ENCODE measurements at regions not wholly inside any gene's neighbourhood (a gene's known extent, or its start where the extent isn't known, plus 50 kb on each side); places are given as distances from the start of the nearest gene placed in this dataset.

GRCh38 chr10:44237364-44238049 is 147.4 kb downstream of the CXCL12 start:
- TF ChIP-seq SIN3A (IDR thresholded peaks at IDR 0.05; ENCODE audit: borderline replicate concordance, insufficient read depth, low read length) (no peak), POLR2AphosphoS5 (IDR thresholded peaks at IDR 0.05; ENCODE audit: low read depth, low read length) (no peak), REST (IDR thresholded peaks at IDR 0.05; ENCODE audit: insufficient read depth in 1 of 2, low read depth in 2 of 2, low read length in 2 of 2) (no peak), TAF1 (IDR thresholded peaks at IDR 0.05; ENCODE audit: borderline replicate concordance, insufficient read depth, low read length) (no peak), FOXP2 (optimal IDR thresholded peaks at IDR 0.05; ENCODE audit: borderline replicate concordance, extremely low read depth, extremely low read length, insufficient read depth) (no peak)

- TF ChIP-seq POLR2AphosphoS5 (IDR thresholded peaks at IDR 0.05; ENCODE audit: low read depth, low read length): no peak
- no peak for TF ChIP-seq SIN3A (IDR thresholded peaks at IDR 0.05; ENCODE audit: borderline replicate concordance, insufficient read depth, low read length)
- TF ChIP-seq FOXP2 (optimal IDR thresholded peaks at IDR 0.05; ENCODE audit: borderline replicate concordance, extremely low read depth, extremely low read length, insufficient read depth): no peak
- TF ChIP-seq REST (IDR thresholded peaks at IDR 0.05; ENCODE audit: insufficient read depth in 1 of 2, low read depth in 2 of 2, low read length in 2 of 2): no peak
- no peak for TF ChIP-seq TAF1 (IDR thresholded peaks at IDR 0.05; ENCODE audit: borderline replicate concordance, insufficient read depth, low read length)
Observed at GRCh38 chr10:44235363-44235762, 149.5 kb downstream of the CXCL12 start.

GRCh38 chr10:44234483-44234875 is 150.4 kb downstream of the CXCL12 start:
- TF ChIP-seq REST (IDR thresholded peaks at IDR 0.05; ENCODE audit: insufficient read depth in 1 of 2, low read depth in 2 of 2, low read length in 2 of 2): no peak
- TF ChIP-seq FOXP2 (optimal IDR thresholded peaks at IDR 0.05; ENCODE audit: borderline replicate concordance, extremely low read depth, extremely low read length, insufficient read depth): no peak
- no peak for TF ChIP-seq TAF1 (IDR thresholded peaks at IDR 0.05; ENCODE audit: borderline replicate concordance, insufficient read depth, low read length)
- no peak for TF ChIP-seq POLR2AphosphoS5 (IDR thresholded peaks at IDR 0.05; ENCODE audit: low read depth, low read length)
- no peak for TF ChIP-seq SIN3A (IDR thresholded peaks at IDR 0.05; ENCODE audit: borderline replicate concordance, insufficient read depth, low read length)

- no peak for TF ChIP-seq REST (IDR thresholded peaks at IDR 0.05; ENCODE audit: insufficient read depth in 1 of 2, low read depth in 2 of 2, low read length in 2 of 2)
- no peak for TF ChIP-seq TAF1 (IDR thresholded peaks at IDR 0.05; ENCODE audit: borderline replicate concordance, insufficient read depth, low read length)
- no peak for TF ChIP-seq POLR2AphosphoS5 (IDR thresholded peaks at IDR 0.05; ENCODE audit: low read depth, low read length)
- no peak for TF ChIP-seq FOXP2 (optimal IDR thresholded peaks at IDR 0.05; ENCODE audit: borderline replicate concordance, extremely low read depth, extremely low read length, insufficient read depth)
- TF ChIP-seq SIN3A (IDR thresholded peaks at IDR 0.05; ENCODE audit: borderline replicate concordance, insufficient read depth, low read length): no peak
Observed at GRCh38 chr10:44233561-44234482, 151.1 kb downstream of the CXCL12 start.
